IPS-15b (cell line): ENCODE measurements at regions not wholly inside any gene's neighbourhood (a gene's known extent, or its start where the extent isn't known, plus 50 kb on each side); places are given as distances from the start of the nearest gene placed in this dataset.

Source experiments
- H3K27me3 ChIP-seq: one replicate; pipeline ENCODE4 v1.6.1; 2013; ENCODE audit warnings: low read length; ENCODE audit not compliant: control insufficient read depth, insufficient read depth
- H3K36me3 ChIP-seq: one replicate; pipeline ENCODE4 v1.6.1; 2013; ENCODE audit warnings: low read length; ENCODE audit not compliant: control insufficient read depth, insufficient read depth
- H3K4me1 ChIP-seq: one replicate; pipeline ENCODE4 v1.6.1; 2013; ENCODE audit warnings: mild to moderate bottlenecking, low read length; ENCODE audit not compliant: control insufficient read depth, insufficient read depth
- H3K4me3 ChIP-seq: one replicate; pipeline ENCODE4 v1.5.1; 2013; ENCODE audit warnings: low read depth, low read length
- H3K9ac ChIP-seq: one replicate; pipeline ENCODE4 v1.6.1; 2013; ENCODE audit warnings: low read depth, mild to moderate bottlenecking, low read length
- H3K9me3 ChIP-seq: one replicate; pipeline ENCODE4 v1.6.1; 2013; ENCODE audit warnings: mild to moderate bottlenecking, low read length; ENCODE audit not compliant: control insufficient read depth, insufficient read depth

DNA sequence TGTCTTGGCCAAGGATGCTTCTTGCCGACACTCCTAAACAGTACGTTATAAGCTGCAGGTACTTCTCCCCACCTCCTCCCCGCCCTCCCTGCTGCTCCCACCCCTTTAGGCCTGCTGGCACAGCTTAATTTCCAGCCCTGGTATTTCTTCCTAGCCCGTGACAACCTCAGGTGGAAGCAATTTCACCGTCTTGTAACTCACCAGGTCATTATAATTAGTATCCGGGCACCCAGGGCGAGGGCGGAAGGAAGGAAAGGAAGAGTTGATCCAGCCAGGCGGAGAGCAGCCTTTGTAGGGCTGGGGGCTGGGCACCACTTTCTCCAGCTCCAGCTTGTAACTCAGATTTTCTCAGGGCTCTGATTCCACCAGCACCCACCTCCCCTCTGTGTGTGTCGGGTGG is 153.5 kb upstream of the CSF3R start:
- H3K4me3 ChIP-seq = no peak overlapping the region
- no peak overlapping the region for H3K9ac ChIP-seq
- H3K4me1 ChIP-seq = no peaks in the 10 kb centered on the region
- no peaks in the 10 kb centered on the region for H3K9me3 ChIP-seq
- no peaks in the 10 kb centered on the region for H3K27me3 ChIP-seq
- no peaks in the 10 kb centered on the region for H3K36me3 ChIP-seq

GRCh38 chr1:36635284-36635683 is 152.6 kb upstream of the CSF3R start:
- Histone ChIP-seq H3K4me1 (no peaks in the 10 kb centered on the region), H3K27me3 (no peaks in the 10 kb centered on the region), H3K4me3 (no peak overlapping the region), H3K9me3 (no peaks in the 10 kb centered on the region), H3K36me3 (no peaks in the 10 kb centered on the region), H3K9ac (no peak overlapping the region)

DNA sequence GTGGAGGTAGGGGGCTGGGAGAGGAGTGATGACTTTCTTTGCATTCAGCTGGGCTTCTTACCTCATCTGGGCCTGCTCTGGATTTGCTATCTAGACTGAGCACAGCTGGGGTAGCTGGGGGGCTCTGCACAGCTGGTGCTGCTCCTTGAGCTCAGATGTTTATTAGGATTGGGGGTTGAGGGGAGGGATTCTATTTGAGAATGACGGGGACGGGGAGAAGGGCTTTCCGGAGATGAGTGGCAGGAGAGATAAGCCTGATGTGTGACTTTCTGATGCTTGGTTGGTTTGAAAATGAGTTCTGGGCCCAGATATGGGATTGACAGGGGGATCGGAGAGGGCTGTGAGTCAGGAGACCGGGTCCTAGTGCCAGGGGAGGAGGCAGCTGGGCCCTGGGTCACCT is 146.1 kb upstream of the CSF3R start:
- no peaks in the 10 kb centered on the region for H3K27me3 ChIP-seq
- no peaks in the 10 kb centered on the region for H3K36me3 ChIP-seq
- H3K9ac ChIP-seq = no peak overlapping the region
- H3K4me1 ChIP-seq = peaks cover 13% of the 10 kb centered on the region
- no peaks in the 10 kb centered on the region for H3K9me3 ChIP-seq
- no peak overlapping the region for H3K4me3 ChIP-seq

- Histone ChIP-seq H3K9me3 (peaks cover 3% of the 10 kb centered on the region), H3K9ac (no peak overlapping the region), H3K4me1 (peaks cover 13% of the 10 kb centered on the region), H3K4me3 (no peak overlapping the region), H3K36me3 (no peaks in the 10 kb centered on the region), H3K27me3 (no peaks in the 10 kb centered on the region)
Observed at GRCh38 chr1:36626435-36626834, 143.7 kb upstream of the CSF3R start.

DNA sequence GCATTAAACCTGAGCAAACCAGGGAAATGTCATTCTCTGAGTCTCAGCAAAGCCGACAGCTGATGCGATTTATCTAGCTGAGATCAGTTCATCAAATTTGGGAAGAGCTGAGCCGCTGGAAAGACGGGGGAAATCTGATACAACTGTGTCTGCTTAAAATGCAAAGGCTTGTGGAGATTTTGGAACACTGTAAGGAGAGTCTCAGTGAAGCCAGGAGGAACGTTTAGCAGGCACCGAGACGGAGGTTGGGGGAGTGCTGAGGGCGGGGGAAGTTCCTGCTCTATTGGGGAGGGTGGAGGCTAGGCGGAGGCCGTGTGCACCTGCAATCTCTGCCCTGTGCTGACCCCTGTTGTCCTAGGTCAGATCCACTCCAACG is 143.2 kb upstream of the CSF3R start:
- Histone ChIP-seq H3K9ac (no peak overlapping the region), H3K36me3 (no peaks in the 10 kb centered on the region), H3K27me3 (no peaks in the 10 kb centered on the region), H3K9me3 (peaks cover 5% of the 10 kb centered on the region), H3K4me3 (no peak overlapping the region), H3K4me1 (peaks cover 13% of the 10 kb centered on the region)

DNA sequence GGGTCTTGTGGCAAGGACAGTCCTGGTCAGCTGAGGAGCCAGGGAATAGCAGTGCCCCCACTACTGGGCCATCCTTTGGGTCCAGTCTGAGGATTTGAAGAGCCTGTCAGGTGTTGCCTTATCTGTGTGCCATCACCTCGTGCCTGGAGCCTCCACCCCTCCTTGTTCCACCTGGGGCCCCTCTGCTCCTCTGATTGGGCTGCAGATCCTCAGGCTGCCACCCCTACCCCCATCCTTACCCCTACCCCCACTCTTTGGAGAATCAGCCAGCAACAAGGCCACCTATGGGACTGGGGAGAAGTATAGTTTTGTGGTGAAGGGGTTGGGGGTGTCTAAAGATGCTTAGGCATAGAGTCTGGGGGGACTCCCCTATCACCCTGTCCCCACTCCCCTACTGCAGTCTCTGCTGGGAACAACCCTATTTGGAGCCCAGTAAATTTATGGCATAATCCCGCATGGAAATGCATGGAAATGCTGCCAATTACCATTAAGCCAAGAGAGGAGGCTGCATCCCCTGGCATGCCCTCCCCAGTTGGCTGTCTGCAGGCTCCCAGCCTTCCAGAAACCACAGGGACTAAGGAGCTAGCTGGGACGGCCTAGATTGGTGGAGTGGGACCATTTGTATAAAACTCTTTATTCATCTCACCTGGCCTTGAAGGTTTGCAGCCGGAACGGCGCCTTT is 142.7 kb upstream of the CSF3R start:
- H3K36me3 ChIP-seq = no peaks in the 10 kb centered on the region
- H3K9me3 ChIP-seq = peaks cover 5% of the 10 kb centered on the region
- no peak overlapping the region for H3K4me3 ChIP-seq
- peaks cover 13% of the 10 kb centered on the region for H3K4me1 ChIP-seq
- no peaks in the 10 kb centered on the region for H3K27me3 ChIP-seq
- H3K9ac ChIP-seq = no peak overlapping the region

DNA sequence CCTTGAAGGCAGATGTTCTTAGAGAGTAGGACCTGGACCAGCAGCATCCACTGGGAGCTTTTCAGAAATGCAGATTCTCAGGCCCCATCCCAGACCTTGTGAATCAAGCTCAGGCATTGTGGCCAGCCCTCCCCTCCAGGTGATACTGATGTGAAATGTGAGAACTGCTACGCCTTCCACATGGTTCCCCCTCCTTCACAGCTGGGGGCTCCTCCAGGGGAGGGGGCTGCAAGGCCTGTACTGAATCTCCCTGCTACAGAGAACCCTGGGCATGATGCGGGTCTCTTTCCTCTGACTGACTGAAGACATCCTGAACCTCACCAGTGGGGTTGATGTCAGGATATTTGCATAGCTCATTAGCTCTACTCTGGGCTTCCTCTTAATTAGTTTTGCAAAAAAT is 141.8 kb upstream of the CSF3R start:
- H3K4me3 ChIP-seq = no peak overlapping the region
- H3K9ac ChIP-seq = no peak overlapping the region

GRCh38 chr1:36622741-36623648 is 140.3 kb upstream of the CSF3R start:
- Histone ChIP-seq H3K4me1 (peaks cover 13% of the 10 kb centered on the region), H3K4me3 (no peak overlapping the region), H3K9ac (no peak overlapping the region), H3K36me3 (no peaks in the 10 kb centered on the region), H3K9me3 (peaks cover 5% of the 10 kb centered on the region), H3K27me3 (no peaks in the 10 kb centered on the region)

More for the DNA sequence above, 141.8 kb upstream of the CSF3R start:
- Histone ChIP-seq H3K4me1 (peaks cover 13% of the 10 kb centered on the region), H3K27me3 (no peaks in the 10 kb centered on the region), H3K9me3 (peaks cover 5% of the 10 kb centered on the region), H3K36me3 (no peaks in the 10 kb centered on the region)

GRCh38 chr1:36621531-36621930 is 138.8 kb upstream of the CSF3R start:
- Histone ChIP-seq H3K4me3 (no peak overlapping the region), H3K36me3 (no peaks in the 10 kb centered on the region), H3K27me3 (no peaks in the 10 kb centered on the region), H3K4me1 (peaks cover 13% of the 10 kb centered on the region), H3K9ac (no peak overlapping the region), H3K9me3 (peaks cover 5% of the 10 kb centered on the region)

- H3K9me3 ChIP-seq = peaks cover 5% of the 10 kb centered on the region
- no peak overlapping the region for H3K9ac ChIP-seq
- H3K4me1 ChIP-seq = peaks cover 7% of the 10 kb centered on the region
- H3K4me3 ChIP-seq = no peak overlapping the region
- no peaks in the 10 kb centered on the region for H3K36me3 ChIP-seq
- H3K27me3 ChIP-seq = no peaks in the 10 kb centered on the region
Observed at GRCh38 chr1:36620142-36620541, 137.4 kb upstream of the CSF3R start.

DNA sequence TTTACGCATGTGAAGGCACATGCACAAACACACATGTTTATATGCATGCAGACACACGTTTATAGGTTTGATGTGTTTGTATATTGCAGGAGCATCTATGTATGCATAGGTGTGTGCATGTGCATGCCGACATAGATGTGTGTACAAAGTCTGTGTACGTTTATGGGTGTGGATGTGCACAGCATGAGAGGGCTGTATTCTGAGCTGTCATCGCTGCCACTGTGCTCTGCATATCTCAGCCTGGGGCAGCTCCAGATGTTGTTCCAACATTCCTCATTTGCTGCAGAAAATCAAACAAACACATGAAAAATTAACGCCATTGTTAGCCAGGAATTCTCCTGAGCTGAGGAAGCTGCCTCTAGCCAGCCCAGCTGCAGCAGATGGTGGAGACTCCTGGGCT is 132.3 kb upstream of the CSF3R start:
- H3K4me3 ChIP-seq = no peak overlapping the region
- no peaks in the 10 kb centered on the region for H3K4me1 ChIP-seq
- no peak overlapping the region for H3K9ac ChIP-seq
- H3K27me3 ChIP-seq = no peaks in the 10 kb centered on the region
- H3K9me3 ChIP-seq = no peaks in the 10 kb centered on the region
- H3K36me3 ChIP-seq = no peaks in the 10 kb centered on the region

GRCh38 chr1:36614571-36614970 is 131.9 kb upstream of the CSF3R start:
- Histone ChIP-seq H3K27me3 (no peaks in the 10 kb centered on the region), H3K36me3 (no peaks in the 10 kb centered on the region), H3K9ac (no peak overlapping the region)

More at GRCh38 chr1:36614571-36614970, 131.9 kb upstream of the CSF3R start:
- H3K9me3 ChIP-seq = no peaks in the 10 kb centered on the region
- H3K4me3 ChIP-seq = no peak overlapping the region
- H3K4me1 ChIP-seq = no peaks in the 10 kb centered on the region
